ENCODE measurements at regions not wholly inside any gene's neighbourhood (a gene's known extent, or its start where the extent isn't known, plus 50 kb on each side); places are given as distances from the start of the nearest gene placed in this dataset.
A peak's percentile ranks its signal among the peaks of the same experiment; 100 is the strongest.

DNA sequence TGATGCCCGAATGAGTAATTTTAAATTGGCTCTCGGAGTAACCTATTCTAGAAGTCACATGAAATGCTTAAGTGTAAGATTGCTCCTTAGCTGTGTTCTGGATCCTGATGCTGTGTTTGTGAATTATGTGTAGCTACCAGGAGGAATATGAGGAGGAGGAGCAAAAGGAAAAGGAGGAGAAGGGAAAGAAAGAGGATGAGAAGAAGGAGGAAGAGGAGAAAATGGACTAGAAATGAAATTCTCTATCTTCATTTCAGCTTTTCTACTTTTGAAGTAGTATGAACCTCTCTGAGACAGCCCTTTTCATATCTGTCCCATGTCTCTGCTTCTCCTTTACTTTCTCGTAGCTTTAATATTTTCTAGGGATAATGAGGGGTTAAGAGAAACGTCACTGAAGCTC, 119.4 kb upstream of the ACTBL2 start:
- TF ChIP-seq, protein P1, sequence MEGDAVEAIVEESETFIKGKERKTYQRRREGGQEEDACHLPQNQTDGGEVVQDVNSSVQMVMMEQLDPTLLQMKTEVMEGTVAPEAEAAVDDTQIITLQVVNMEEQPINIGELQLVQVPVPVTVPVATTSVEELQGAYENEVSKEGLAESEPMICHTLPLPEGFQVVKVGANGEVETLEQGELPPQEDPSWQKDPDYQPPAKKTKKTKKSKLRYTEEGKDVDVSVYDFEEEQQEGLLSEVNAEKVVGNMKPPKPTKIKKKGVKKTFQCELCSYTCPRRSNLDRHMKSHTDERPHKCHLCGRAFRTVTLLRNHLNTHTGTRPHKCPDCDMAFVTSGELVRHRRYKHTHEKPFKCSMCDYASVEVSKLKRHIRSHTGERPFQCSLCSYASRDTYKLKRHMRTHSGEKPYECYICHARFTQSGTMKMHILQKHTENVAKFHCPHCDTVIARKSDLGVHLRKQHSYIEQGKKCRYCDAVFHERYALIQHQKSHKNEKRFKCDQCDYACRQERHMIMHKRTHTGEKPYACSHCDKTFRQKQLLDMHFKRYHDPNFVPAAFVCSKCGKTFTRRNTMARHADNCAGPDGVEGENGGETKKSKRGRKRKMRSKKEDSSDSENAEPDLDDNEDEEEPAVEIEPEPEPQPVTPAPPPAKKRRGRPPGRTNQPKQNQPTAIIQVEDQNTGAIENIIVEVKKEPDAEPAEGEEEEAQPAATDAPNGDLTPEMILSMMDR (conservative IDR thresholded peaks at IDR 0.05; ENCODE audit: low read depth, low read length): no peak
- DNase-seq (ENCODE audit: low read depth): no peak

DNA sequence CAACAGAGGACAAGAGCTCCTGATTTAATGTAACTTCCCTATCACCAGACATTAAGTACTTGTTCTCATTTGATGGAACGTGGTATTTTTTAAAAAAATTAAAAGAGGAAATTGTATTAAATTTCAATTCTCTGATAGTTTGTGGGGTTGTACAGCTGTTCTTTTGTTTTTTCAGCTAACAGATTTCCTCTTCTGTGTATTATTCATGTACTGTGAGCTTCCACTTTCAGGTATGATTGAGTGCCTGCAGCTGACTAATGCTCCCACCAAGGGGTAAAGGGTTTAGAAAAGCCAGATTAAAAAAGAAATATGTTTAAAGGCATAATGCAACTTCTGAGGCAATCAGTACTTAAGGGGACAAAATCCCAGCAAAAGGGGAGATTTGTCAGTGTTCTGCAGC, 117.7 kb upstream of the ACTBL2 start:
- no peak overlapping the region for H3K4me3 ChIP-seq (ENCODE audit: low read depth, low read length)
- TF ChIP-seq, protein P1 (conservative IDR thresholded peaks at IDR 0.05; ENCODE audit: low read depth, low read length): no peak
- DNase-seq (ENCODE audit: low read depth): peak; percentile 8

More for the DNA sequence above, 119.4 kb upstream of the ACTBL2 start:
- no peak overlapping the region for H3K4me3 ChIP-seq (ENCODE audit: low read depth, low read length)

DNA sequence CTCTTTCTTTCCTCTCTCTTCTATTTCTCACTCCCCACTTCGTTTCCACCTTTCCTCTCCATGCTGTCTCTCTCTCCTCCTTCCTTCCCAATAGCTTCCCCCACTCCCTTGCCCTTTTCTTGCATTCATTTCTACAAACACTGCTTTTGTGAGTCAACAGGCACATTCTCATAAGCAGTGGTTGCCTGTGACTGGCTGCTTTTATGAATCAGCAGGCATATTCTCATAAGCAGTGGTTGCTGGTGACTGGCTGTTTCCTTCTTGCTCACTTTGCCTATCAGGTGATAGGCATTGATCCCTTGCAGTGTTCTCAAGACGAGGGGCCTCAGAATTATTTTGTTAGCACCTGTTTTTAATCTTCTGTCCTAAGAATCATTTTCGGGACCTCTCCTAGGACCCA, 116.1 kb upstream of the ACTBL2 start:
- peak; percentile 78 for DNase-seq (ENCODE audit: low read depth)
- TF ChIP-seq, protein P1 (conservative IDR thresholded peaks at IDR 0.05; ENCODE audit: low read depth, low read length): no peak
- no peak overlapping the region for H3K4me3 ChIP-seq (ENCODE audit: low read depth, low read length)

DNA sequence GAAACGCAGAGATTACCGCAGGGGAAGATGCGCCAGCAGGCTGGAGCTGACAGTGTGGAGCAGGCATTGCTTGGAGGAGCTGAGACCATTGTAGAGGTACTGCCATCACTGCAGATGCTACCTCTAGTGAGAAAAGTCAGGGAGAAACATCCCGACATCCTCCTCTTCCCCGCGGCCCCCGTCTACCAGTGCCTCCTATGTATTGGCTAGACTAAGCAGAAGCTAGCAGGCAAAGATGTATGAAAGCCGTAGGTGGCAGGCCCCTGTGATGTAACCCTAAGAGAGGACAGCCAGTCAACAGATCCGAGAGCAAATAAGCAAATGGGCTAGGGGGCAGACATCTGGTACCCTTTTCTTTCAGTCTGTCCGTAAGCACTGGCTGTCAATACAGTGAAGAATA, 115.5 kb upstream of the ACTBL2 start:
- H3K4me3 ChIP-seq (ENCODE audit: low read depth, low read length): no peak overlapping the region
- DNase-seq (ENCODE audit: low read depth): no peak
- TF ChIP-seq, protein P1 (conservative IDR thresholded peaks at IDR 0.05; ENCODE audit: low read depth, low read length): no peak

DNA sequence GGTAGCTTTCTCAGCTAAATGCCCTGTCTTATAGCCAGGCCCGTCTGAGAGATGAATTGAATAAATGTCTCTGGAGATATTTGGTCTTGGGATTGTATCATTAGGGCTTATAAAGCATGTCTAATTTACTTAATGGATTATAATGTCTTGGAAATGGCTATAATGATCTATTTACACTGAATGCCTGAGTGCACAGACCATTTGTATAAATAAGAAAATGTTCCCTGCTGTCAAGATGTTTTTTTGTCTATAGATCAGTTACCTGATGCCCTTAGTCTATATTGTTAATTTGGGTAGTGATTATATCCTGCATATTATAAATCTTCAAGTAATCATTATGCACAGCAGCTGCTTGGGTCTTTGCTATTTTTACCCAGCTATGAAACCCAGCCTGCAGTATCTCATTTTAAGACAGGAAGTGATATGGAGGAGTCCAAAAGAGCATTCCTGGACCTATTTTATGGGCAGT, 112.9 kb upstream of the ACTBL2 start:
- no peak for DNase-seq (ENCODE audit: low read depth)
- no peak overlapping the region for H3K4me3 ChIP-seq (ENCODE audit: low read depth, low read length)
- TF ChIP-seq, protein P1 (conservative IDR thresholded peaks at IDR 0.05; ENCODE audit: low read depth, low read length): no peak

DNA sequence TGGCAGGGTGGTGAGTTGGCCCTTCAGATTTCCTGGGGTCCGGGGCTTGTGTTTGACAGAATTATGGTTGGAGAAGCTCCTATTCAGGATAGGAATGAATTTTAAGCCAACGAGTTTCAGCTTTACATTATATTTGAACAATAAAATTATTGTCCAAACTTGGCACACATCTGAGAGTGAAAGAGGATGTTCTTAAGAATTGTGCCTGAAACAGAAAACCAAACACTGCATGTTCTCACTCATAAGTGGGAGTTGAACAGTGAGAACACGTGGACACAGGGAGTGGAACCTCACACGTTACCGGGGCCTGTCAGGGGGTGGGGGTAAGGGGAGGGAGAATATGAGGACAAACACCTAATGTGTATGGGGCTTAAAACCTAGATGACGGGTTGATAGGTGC, 111.8 kb upstream of the ACTBL2 start:
- TF ChIP-seq, protein P1 (conservative IDR thresholded peaks at IDR 0.05; ENCODE audit: low read depth, low read length): no peak
- DNase-seq (ENCODE audit: low read depth): no peak

DNA sequence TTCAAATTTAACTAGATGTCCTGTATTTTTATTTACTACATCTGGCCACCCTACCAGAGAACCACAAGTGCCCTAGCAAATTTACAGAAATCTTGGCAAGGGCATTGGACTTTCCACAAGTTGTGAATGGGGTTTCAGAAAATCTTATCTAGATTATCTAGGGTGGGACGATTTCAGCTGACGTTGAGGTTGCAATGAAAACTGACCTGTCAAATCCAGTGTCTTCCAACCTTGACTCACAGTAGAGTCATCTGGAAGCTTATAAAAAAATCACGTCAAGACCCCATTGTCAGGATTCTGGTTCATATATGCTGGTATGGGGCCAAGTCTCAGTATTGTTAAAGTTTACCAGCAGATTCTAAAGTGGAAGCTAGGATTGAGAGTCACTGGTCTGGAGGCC, 109.6 kb upstream of the ACTBL2 start:
- H3K4me3 ChIP-seq (ENCODE audit: low read depth, low read length): no peak overlapping the region
- TF ChIP-seq, protein P1 (conservative IDR thresholded peaks at IDR 0.05; ENCODE audit: low read depth, low read length): no peak
- no peak for DNase-seq (ENCODE audit: low read depth)

More for the DNA sequence above, 111.8 kb upstream of the ACTBL2 start:
- H3K4me3 ChIP-seq (ENCODE audit: low read depth, low read length): no peak overlapping the region
